ENCODE measurements at regions not wholly inside any gene's neighbourhood (a gene's known extent, or its start where the extent isn't known, plus 50 kb on each side); places are given as distances from the start of the nearest gene placed in this dataset.
"Not testable (repeated sequence)": the region's sequence is repeated elsewhere in the genome, so short reads cannot be mapped to it uniquely, and the experiment has no call there.

DNA sequence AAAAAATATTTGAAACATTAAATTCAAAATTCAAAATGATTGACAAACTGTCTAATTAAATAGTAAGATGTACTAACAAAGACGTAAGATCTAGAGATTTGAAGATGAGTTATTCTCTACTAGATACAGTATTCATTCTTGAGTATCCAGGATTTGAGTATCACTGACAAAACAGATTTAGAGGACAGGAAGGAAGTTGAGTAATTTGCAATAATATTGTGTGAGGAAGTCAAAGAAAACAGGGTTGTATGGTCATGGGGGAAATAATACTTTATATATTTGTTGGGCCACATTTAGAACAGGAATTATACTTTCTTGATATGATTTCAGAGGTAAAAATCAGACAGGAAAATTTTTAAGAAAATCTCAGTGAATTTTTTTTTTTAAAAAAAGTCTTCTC, 393.1 kb upstream of the CDIN1 start:
- H3K4me1 ChIP-seq (ENCODE audit: insufficient read depth, low read length), result no peaks in the 10 kb centered on the region
- no peaks in the 10 kb centered on the region for H3K9me3 ChIP-seq (ENCODE audit: insufficient read depth, low read length, severe bottlenecking)
- no peak for TF ChIP-seq CTCF (IDR thresholded peaks at IDR 0.05; ENCODE audit: borderline replicate concordance, extremely low read depth, low read length, poor library complexity, severe bottlenecking)
- TF ChIP-seq EZH2 (IDR thresholded peaks at IDR 0.05; ENCODE audit: borderline replicate concordance, low read depth, low read length, severe bottlenecking), result no peak
- no peak for DNase-seq
- ATAC-seq (ENCODE audit: insufficient read depth, low read depth), result no peak
- no peak overlapping the region for H3K9ac ChIP-seq (ENCODE audit: low read depth, low read length)
- H3K36me3 ChIP-seq (ENCODE audit: insufficient read depth, low read length), result no peaks in the 10 kb centered on the region
- H3K27me3 ChIP-seq (ENCODE audit: insufficient read depth, low read length, poor library complexity), result no peaks in the 10 kb centered on the region
- H2AFZ ChIP-seq (ENCODE audit: low read depth, low read length), result no peak overlapping the region
- H3K79me2 ChIP-seq (ENCODE audit: insufficient read depth, low read length), result no peaks in the 10 kb centered on the region
- no peak overlapping the region for H3K4me2 ChIP-seq (ENCODE audit: insufficient read depth, low read length)
- H4K20me1 ChIP-seq (ENCODE audit: insufficient read depth, low read length), result no peaks in the 10 kb centered on the region
- H3K27ac ChIP-seq (ENCODE audit: low read length), result no peak overlapping the region
- no peak overlapping the region for H3K4me3 ChIP-seq (ENCODE audit: low read depth in 1 of 2, low read length in 2 of 2)

DNA sequence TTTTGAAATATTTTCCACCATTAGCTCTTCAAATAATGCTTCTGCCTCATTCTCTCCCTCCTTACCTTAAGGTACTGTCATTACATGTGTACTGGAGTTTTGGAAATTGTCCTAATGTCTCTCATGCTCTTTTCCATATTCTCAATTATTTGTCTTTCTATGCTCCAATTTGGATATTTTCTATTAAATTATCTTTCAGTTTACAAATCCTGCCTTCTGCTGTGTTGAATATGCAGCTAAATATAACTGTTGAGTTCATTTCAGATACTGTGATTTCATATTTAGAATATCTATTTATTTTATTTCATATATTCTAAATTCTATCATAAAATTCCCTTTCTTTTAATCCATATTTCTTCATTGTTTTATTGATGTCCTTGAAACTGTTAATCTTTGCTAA, 388.0 kb upstream of the CDIN1 start:
- Histone ChIP-seq H3K4me2 (ENCODE audit: insufficient read depth, low read length) (no peak overlapping the region), H3K9ac (ENCODE audit: low read depth, low read length) (no peak overlapping the region), H3K4me1 (ENCODE audit: insufficient read depth, low read length) (no peaks in the 10 kb centered on the region), H3K27ac (ENCODE audit: low read length) (no peak overlapping the region), H3K79me2 (ENCODE audit: insufficient read depth, low read length) (no peaks in the 10 kb centered on the region), H4K20me1 (ENCODE audit: insufficient read depth, low read length) (no peaks in the 10 kb centered on the region), H3K36me3 (ENCODE audit: insufficient read depth, low read length) (no peaks in the 10 kb centered on the region), H3K9me3 (ENCODE audit: insufficient read depth, low read length, severe bottlenecking) (no peaks in the 10 kb centered on the region), H3K4me3 (ENCODE audit: low read depth in 1 of 2, low read length in 2 of 2) (no peak overlapping the region), H3K27me3 (ENCODE audit: insufficient read depth, low read length, poor library complexity) (no peaks in the 10 kb centered on the region), H2AFZ (ENCODE audit: low read depth, low read length) (no peak overlapping the region)
- DNase-seq (no peak), ATAC-seq (ENCODE audit: insufficient read depth, low read depth) (no peak)
- TF ChIP-seq CTCF (IDR thresholded peaks at IDR 0.05; ENCODE audit: borderline replicate concordance, extremely low read depth, low read length, poor library complexity, severe bottlenecking) (no peak), EZH2 (IDR thresholded peaks at IDR 0.05; ENCODE audit: borderline replicate concordance, low read depth, low read length, severe bottlenecking) (no peak)

DNA sequence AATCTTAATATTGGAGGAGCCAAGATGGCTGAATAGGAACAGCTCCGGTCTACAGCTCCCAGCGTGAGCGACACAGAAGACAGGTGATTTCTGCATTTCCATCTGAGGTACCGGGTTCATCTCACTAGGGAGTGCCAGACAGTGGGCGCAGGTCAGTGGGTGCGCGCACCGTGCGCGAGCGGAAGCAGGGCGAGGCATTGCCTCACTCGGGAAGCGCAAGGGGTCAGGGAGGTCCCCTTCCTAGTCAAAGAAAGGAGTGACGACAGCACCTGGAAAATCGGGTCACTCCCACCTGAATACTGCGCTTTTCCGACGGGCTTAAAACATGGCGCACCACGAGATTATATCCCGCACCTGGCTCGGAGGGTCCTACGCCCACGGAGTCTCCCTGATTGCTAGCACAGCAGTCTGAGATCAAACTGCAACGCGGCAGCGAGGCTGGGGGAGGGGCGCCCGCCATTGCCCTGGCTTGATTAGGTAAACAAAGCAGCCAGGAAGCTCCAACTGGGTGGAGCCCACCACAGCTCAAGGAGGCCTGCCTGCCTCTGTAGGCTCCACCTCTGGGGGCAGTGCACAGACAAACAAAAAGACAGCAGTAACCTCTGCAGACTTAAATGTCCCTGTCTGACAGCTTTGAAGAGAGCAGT, 383.9 kb upstream of the CDIN1 start:
- H3K4me1 ChIP-seq (ENCODE audit: insufficient read depth, low read length); ATAC-seq (ENCODE audit: insufficient read depth, low read depth); H4K20me1 ChIP-seq (ENCODE audit: insufficient read depth, low read length); DNase-seq; H3K9ac ChIP-seq (ENCODE audit: low read depth, low read length); H3K79me2 ChIP-seq (ENCODE audit: insufficient read depth, low read length); H3K27me3 ChIP-seq (ENCODE audit: insufficient read depth, low read length, poor library complexity); H3K36me3 ChIP-seq (ENCODE audit: insufficient read depth, low read length); H3K27ac ChIP-seq (ENCODE audit: low read length); H3K4me3 ChIP-seq (ENCODE audit: low read depth in 1 of 2, low read length in 2 of 2); H2AFZ ChIP-seq (ENCODE audit: low read depth, low read length); H3K9me3 ChIP-seq (ENCODE audit: insufficient read depth, low read length, severe bottlenecking); H3K4me2 ChIP-seq (ENCODE audit: insufficient read depth, low read length): not testable (repeated sequence)

DNA sequence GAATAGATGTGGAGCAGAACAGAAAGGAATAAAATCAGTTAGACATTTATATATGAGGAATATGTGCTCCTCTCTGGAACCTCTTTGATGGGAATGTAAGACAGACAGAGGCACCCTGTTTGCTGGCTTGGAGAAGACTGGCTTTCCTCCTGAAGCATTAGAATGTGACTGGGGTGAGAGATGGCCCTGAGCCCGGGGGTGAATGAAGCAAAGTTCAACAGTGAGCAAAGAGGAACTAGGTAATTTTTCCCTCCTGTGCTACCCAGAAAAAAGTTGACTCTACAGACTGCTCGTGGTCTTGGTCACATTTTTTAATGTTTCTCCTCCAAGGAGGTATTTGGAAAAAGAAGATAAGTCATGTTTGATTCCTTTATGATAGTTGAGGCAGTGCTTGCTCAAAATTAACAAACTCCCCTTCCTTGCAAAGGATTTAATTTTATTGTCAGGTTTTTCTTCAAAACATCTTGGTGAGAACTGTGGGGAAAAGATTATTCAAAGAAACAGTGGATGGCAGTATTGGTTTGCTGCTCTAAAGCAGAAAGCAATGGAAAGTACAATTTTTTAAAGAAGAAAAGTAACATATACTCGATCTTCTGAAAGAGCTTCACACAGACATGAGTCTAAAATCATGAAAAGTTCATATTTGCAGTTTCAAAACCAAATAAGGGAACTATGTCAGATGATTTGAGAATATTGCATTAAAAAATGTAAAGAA, 370.4 kb upstream of the CDIN1 start:
- no peak for DNase-seq
- Histone ChIP-seq H2AFZ (ENCODE audit: low read depth, low read length) (no peak overlapping the region), H4K20me1 (ENCODE audit: insufficient read depth, low read length) (no peaks in the 10 kb centered on the region)

More for the DNA sequence above, 370.4 kb upstream of the CDIN1 start:
- Histone ChIP-seq H3K4me2 (ENCODE audit: insufficient read depth, low read length) (no peak overlapping the region), H3K4me1 (ENCODE audit: insufficient read depth, low read length) (no peaks in the 10 kb centered on the region), H3K79me2 (ENCODE audit: insufficient read depth, low read length) (no peaks in the 10 kb centered on the region), H3K9me3 (ENCODE audit: insufficient read depth, low read length, severe bottlenecking) (no peaks in the 10 kb centered on the region), H3K27ac (ENCODE audit: low read length) (no peak overlapping the region), H3K27me3 (ENCODE audit: insufficient read depth, low read length, poor library complexity) (no peaks in the 10 kb centered on the region), H3K4me3 (ENCODE audit: low read depth in 1 of 2, low read length in 2 of 2) (no peak overlapping the region), H3K36me3 (ENCODE audit: insufficient read depth, low read length) (no peaks in the 10 kb centered on the region), H3K9ac (ENCODE audit: low read depth, low read length) (no peak overlapping the region)
- ATAC-seq (ENCODE audit: insufficient read depth, low read depth), result no peak
- TF ChIP-seq EZH2 (IDR thresholded peaks at IDR 0.05; ENCODE audit: borderline replicate concordance, low read depth, low read length, severe bottlenecking) (no peak), CTCF (IDR thresholded peaks at IDR 0.05; ENCODE audit: borderline replicate concordance, extremely low read depth, low read length, poor library complexity, severe bottlenecking) (no peak)

Measured in DND-41 (cell line).